HG03108 (cell line): ENCODE measurements at regions not wholly inside any gene's neighbourhood (a gene's known extent, or its start where the extent isn't known, plus 50 kb on each side); places are given as distances from the start of the nearest gene placed in this dataset.

Source experiments
- ATAC-seq: cut with Tn5 transposase; IDR thresholded peaks from one replicate; pipeline ENCODE4 v1.9.1; 2021; ENCODE audit warnings: moderate library complexity; ENCODE audit not compliant: unreplicated experiment

DNA sequence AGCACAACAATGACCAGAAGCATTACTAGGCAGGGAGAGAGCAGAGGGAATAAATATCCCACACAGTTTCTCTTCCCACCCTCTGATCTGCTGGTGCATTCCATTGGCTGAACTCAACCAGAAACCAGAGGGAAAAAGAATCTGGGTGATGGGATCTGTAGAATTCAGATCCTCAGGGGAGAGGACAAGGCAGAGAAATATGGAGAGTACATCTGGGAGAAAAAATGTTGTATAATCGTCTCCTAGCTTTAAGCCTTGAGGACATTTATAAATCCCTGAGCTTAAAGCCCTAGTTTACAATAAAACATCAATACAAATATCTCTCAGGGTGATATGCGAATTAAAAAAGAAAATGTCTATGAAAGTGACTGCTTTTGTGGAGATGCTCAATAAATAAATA is 368.1 kb upstream of the MAD2L1 start:
- ATAC-seq = no peak

- ATAC-seq = no peak
These were observed 365.7 kb upstream of the MAD2L1 start for GRCh38 chr4:120432301-120432860.

GRCh38 chr4:120431180-120431579 is 364.5 kb upstream of the MAD2L1 start:
- ATAC-seq = no peak

DNA sequence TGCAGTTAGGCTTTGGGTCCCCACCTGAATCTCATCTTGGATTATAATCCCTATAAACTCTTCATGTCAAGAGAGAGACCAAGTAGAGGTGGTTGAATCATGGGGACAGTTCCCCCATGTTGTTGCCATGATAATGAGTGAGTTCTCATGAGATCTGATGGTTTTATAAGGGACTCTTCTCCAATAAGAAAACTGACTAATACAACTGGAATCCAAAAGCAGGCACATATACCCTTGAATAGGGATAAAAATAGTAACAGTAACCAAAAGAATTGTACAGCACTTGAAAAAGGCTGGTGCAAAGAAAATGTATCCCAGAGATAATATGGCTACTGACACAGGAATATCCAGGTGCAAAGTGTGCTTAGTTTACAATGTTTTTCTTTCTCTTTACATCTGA is 351.5 kb upstream of the MAD2L1 start:
- no peak for ATAC-seq

- no peak for ATAC-seq
These were observed 349.2 kb upstream of the MAD2L1 start for GRCh38 chr4:120415896-120416295.

- no peak for ATAC-seq
These were observed 340.3 kb upstream of the MAD2L1 start for GRCh38 chr4:120406960-120407359.

DNA sequence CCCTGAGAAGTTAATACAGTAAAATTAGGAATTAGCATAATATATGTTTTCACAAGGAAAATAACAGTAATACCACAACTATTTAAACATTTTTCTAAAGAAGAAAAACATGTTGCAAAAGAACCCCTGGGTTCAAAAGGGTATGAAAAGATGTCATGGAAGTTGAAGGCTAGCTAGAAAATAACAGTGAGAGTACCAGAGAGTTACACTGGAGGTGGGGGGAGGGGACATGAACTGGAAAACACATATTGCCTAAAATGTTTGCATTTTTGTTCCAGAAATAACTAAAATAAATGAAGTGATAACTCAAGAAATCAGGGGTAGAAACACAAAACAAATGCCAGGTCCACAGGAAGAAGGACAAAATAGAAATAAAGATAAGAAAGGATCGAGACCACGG is 336.6 kb upstream of the MAD2L1 start:
- no peak for ATAC-seq

DNA sequence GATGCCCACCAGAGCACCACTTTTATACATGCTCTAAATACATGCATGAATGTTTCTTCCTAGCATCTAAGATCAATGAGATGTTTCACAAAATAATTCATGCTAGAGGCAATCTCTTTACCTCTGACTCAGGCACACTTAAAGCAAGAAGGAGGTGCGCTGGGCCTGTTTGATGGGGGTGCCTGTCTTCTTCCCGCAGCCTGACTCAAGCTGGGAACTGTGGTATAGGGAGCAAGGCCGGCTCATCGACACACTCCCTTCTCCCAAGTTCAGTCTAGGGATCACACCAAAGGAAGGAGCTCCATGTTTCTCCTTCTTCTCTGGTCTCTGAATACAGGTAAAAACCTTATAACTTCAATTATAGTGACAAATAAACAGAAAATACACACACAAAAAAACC is 333.8 kb upstream of the MAD2L1 start:
- ATAC-seq = no peak

- no peak for ATAC-seq
These were observed 333.2 kb upstream of the MAD2L1 start for GRCh38 chr4:120399826-120400225.

- no peak for ATAC-seq
These were observed 329.1 kb upstream of the MAD2L1 start for GRCh38 chr4:120395746-120396145.

GRCh38 chr4:120355881-120356280 is 289.2 kb upstream of the MAD2L1 start:
- no peak for ATAC-seq

DNA sequence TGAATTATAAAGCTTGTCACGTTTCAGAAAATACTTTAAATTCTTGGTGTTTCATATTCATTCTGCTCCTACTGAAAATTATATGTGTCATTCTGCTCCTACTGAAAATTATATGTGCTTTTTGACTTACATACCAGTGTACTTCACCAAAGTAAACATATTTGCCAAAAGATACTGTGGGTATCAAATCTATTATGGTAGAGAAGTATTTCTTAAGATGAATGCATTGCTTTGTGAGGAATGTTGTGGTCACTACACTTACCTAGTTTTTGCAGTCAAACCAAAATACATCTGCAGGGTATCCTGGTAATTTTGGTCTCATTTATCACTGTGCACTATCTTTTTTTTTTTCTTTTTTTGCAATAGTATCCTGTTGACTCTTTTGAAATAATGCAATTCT is 287.7 kb upstream of the MAD2L1 start:
- ATAC-seq = no peak

DNA sequence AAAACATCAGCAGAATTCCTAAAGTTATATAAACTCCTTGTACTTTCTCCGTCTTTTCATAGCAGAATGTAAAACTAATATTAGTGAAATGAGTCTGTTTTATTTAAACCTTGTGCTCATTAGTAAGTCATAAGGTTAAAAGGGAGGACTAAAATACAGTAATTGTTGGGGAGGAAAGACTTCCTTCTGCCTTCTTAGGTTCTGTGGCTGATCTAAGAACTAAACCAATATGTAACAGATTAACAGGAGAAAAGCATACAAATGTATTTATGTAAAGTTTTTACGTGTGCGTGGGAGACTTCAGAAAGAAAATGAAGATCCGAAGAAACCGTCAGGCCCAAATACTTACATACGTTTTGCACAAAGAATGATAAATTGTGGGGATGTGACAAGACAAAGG is 286.6 kb upstream of the MAD2L1 start:
- no peak for ATAC-seq

DNA sequence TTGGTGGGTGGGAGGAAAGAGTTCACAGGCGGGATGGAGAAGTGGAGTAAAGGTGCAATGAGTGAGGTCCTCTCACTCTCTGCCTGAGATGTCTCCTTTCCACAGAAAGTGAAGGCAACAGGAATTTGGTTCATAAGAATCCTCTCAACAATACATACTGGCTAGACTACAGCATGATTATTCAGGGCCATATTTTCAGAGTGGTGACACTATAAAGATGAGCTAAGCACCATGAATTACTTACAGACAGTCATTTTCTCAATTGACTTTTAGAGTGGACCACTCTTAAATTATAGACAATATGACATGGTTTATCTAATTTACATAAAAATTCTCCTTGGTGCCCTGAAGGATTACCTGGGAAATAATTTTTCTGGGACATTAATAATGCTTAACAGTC is 286.1 kb upstream of the MAD2L1 start:
- no peak for ATAC-seq

GRCh38 chr4:120348948-120349347 is 282.3 kb upstream of the MAD2L1 start:
- no peak for ATAC-seq

GRCh38 chr4:120348521-120348920 is 281.9 kb upstream of the MAD2L1 start:
- ATAC-seq = no peak

- no peak for ATAC-seq
These were observed 265.1 kb upstream of the MAD2L1 start for GRCh38 chr4:120331486-120332370.

DNA sequence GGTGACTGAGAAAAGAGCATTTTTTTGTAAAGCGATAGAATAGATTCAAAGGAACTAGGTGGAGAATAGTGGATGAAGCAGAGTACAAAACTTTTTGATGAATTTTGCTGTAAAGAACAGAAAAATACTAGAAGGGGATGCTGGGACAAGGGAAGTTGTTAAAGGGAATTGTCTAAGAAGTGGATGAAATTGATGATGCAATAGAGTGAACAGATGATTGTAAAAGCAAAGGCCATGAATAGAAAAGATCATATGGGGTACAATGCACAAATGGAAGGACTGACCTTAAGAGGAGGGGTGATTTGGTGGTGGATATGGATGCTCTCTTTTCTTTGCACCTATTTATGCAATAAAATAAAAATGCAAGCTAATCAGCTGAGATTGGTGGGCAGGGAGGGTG is 262.7 kb upstream of the MAD2L1 start:
- ATAC-seq = no peak

DNA sequence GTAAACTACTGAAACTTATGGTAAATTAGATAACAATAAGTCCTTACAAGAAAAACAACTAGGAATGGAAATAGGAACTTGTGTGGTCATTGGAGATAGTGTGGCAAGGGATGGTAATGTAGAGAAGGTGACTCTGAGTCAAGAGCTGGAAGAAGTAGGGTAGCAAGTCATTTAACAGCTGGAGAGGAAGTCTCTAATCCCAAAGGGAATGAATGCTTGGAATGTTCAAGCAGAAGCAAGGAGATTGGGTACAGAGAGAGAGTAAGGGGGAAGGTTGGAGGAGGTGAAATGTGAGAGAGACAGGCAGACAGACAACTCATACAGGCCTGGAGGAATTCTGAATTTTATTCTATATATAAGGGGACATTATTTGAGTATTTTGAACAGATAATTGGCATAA is 260.6 kb upstream of the MAD2L1 start:
- ATAC-seq = no peak

DNA sequence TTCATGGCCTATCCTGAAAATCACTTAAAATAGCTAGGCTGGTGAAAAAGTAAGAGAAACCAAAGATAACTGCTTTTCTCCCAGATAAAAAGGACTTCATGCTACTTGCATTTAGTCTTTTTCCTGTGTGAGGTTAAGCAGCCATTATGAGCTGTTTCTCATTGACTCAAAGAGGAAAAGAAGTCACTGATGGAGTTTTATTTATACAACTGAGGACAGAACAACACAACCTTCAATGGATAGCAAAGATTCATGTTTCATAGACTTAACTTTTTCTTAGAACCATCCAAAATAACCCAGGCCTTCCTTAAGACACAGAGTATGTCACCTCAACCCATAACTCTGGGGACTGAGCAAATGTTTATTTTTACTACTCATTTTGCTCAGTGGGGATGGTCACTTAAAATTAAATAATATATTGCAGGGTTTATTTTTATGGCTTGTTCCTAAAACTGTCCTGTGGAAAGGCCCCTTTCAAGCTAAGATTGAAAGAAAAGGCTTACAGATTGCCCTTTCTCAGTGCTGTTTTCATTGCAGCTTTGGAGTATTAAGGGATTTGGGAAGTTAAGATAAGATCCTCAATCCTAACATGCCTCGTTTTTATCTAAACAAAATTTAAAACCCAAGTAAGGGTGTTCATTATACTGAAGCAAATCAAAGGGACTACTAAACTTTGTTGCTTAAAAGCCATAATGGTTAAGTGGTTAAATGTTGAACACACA is 252.6 kb upstream of the MAD2L1 start:
- no peak for ATAC-seq

DNA sequence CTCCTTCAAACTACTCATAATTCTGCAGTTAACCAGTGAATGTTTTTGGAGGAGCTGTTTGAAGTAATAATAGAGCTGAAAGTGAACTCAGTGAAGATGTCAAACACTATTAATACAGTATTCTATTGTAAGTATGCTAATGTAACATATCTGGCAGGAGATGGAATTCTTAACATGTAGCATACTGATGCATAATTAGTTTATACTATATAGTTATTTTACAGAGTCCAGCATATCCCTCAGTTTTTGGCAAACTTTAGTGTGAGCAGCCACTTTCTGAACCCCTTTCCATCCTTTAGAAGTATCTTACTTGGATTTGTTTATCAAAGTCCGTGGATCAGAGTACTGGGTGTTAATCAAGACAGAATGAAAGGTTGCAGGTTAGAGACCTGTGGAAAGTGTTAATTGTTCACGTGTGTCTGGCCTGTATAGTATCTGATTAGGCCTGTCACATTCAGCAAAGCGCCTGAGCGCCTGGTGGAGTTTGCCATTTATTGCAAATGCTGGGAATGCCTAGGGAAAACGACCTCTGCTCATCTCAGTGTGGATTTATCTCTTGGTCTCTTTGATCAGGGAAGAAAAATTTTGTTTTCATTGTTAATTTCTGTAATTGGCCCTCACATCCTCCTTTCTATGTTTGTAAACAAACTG is 251.7 kb upstream of the MAD2L1 start:
- ATAC-seq = no peak

DNA sequence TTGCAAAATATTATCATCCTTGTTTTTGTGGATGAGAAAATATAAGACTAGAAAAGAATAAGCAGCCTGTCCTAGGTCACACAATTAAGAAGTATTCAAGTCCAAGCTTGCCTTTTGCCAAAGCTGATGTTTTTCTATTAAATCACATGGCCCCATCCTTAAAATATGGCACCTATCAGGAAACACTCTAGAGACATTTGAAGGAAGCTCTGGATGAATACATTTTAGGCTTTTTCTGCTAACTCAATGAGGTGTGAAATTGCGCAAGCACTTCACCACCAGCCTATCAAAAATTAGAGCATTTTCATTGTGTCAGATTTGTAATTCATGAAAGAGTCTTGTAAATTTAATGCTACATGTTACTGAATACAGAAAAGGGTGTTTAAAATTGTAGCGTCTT is 251.1 kb upstream of the MAD2L1 start:
- no peak for ATAC-seq
